ENCODE measurements at regions not wholly inside any gene's neighbourhood (a gene's known extent, or its start where the extent isn't known, plus 50 kb on each side); places are given as distances from the start of the nearest gene placed in this dataset.

DNA sequence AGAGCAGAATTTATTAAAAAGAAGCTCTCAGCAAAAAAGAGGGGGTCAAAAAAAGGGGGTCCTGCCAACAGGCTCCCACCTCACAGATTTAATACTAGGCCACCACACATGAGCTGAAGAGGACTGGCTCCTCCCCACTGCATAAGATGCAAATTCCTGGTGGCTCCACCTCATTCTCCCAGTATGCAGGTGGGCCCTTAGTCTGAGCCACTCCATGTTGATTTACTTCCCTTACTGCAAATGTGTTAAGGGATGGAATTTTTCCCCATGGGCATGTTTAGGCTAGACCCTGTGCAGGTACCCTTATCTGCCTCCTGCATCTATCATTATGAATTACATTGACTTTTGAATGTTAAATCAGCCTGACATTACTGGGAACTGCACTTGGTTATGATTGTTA, 82.9 kb downstream of the ISOC1 start:
- DNase-seq (ENCODE audit: low read depth in 2 of 2): no peak
- no peak overlapping the region for H3K4me3 ChIP-seq (replicated peaks in 1 of 2; ENCODE audit: low read depth in 2 of 2, low read length in 2 of 2)
- TF ChIP-seq, protein P1, sequence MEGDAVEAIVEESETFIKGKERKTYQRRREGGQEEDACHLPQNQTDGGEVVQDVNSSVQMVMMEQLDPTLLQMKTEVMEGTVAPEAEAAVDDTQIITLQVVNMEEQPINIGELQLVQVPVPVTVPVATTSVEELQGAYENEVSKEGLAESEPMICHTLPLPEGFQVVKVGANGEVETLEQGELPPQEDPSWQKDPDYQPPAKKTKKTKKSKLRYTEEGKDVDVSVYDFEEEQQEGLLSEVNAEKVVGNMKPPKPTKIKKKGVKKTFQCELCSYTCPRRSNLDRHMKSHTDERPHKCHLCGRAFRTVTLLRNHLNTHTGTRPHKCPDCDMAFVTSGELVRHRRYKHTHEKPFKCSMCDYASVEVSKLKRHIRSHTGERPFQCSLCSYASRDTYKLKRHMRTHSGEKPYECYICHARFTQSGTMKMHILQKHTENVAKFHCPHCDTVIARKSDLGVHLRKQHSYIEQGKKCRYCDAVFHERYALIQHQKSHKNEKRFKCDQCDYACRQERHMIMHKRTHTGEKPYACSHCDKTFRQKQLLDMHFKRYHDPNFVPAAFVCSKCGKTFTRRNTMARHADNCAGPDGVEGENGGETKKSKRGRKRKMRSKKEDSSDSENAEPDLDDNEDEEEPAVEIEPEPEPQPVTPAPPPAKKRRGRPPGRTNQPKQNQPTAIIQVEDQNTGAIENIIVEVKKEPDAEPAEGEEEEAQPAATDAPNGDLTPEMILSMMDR (IDR thresholded peaks at IDR 0.05; ENCODE audit: low read depth, low read length): no peak

DNA sequence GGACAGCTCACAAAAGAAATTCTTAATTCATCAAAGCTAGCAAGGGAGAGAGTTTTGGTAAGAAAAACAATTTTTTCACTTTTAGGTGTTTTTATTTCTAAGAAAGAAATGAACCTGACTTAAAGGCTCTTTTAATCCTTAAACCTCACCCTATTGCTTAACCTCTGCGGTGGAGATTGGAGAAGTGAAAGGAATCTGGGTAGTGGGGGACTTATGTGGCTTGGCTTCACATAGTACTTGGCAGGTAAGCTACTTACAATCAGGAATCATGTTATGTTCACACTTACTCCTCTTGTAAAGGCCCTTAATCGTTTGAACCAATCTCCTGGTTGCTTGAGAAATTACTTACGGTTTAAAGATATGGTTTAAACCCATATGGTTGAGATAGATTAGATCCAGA, 104.8 kb downstream of the ISOC1 start:
- TF ChIP-seq, protein P1 (IDR thresholded peaks at IDR 0.05; ENCODE audit: low read depth, low read length): no peak
- no peak overlapping the region for H3K4me3 ChIP-seq (replicated peaks in 1 of 2; ENCODE audit: low read depth in 2 of 2, low read length in 2 of 2)
- no peak for DNase-seq (ENCODE audit: low read depth in 2 of 2)

DNA sequence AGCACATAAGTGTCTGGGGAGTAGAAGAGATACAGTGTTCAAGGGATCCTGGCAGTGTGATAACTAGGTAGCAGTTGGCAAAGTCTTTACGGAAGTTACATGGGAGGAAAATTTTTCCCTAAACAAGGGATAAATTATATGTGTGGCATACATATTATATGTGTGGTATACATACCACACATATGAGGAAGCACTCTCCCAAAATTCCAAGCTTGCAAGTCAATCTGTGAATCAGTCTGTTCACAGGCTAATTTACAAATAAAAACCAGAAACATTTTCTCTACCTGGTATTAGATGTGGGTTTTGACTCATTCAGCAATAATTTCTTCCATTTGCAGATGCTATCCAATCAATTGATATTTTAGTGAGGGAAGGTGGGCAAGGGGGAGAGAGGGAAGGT, 110.0 kb downstream of the ISOC1 start:
- H3K4me3 ChIP-seq (replicated peaks in 1 of 2; ENCODE audit: low read depth in 2 of 2, low read length in 2 of 2): no peak overlapping the region
- DNase-seq (ENCODE audit: low read depth in 2 of 2): peak in 1 of 2 donors; percentile 5
- TF ChIP-seq, protein P1 (IDR thresholded peaks at IDR 0.05; ENCODE audit: low read depth, low read length): no peak

DNA sequence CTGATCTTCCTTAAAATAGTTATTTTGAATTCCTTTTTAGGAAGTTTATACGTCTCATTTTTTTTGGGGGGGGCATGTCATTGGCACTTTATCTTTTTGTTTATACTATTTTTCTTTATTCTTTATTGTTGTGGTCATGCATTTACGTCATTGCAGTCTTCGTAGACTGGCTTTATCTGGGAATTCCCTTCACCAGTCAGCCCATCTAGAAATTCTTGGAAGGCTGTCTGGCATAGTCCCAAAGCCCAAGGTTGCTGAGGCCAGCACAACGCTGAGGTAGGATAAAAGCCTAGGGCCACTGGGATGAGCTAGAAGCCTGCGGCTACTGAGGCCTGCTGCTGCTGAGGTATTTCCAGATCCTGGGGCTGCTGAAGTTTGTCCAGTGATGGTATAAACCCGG, 121.5 kb downstream of the ISOC1 start:
- TF ChIP-seq, protein P1 (IDR thresholded peaks at IDR 0.05; ENCODE audit: low read depth, low read length): no peak
- peak in 1 of 2 donors; percentile 25 for DNase-seq (ENCODE audit: low read depth in 2 of 2)
- H3K4me3 ChIP-seq (replicated peaks in 1 of 2; ENCODE audit: low read depth in 2 of 2, low read length in 2 of 2): no peak overlapping the region

DNA sequence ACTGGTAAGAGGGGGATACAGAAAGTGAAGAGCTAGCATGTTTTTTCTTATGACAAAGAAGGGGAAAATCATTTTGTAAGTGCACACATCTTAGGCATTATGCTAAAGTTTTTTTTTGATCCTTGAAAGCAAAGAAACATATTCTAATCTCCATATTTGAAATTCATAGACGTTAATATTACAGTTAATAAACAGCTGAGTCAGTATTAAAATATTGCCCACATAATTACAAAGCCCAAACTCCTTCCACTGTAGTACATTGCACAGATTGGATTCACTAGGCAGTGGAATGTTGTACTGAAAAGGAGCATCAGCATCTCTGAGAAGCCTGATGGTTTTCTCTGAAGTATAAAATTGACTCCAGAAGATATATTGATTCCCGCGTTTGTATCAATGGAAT, 122.6 kb downstream of the ISOC1 start:
- TF ChIP-seq, protein P1 (IDR thresholded peaks at IDR 0.05; ENCODE audit: low read depth, low read length): no peak
- no peak for DNase-seq (ENCODE audit: low read depth in 2 of 2)
- no peak overlapping the region for H3K4me3 ChIP-seq (replicated peaks in 1 of 2; ENCODE audit: low read depth in 2 of 2, low read length in 2 of 2)

DNA sequence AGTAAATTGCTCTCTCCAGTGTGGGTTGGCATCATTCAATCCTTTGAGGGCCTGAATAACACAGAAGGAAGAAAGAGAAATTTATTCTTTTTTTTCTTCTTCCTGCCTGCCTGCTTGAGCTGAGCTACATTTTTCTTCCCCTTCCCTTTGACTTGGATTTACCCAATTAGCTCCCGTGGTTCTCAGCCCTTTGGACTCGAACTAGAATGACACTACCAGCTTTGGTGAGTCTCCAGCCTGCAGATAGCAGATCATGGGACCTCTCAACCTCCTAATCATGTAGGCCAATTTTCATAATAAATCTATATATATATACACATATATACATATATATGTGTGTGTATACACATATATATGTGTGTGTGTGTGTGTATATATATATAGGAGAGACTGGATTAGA, 128.6 kb downstream of the ISOC1 start:
- DNase-seq (ENCODE audit: low read depth in 2 of 2): no peak
- TF ChIP-seq, protein P1 (IDR thresholded peaks at IDR 0.05; ENCODE audit: low read depth, low read length): no peak
- no peak overlapping the region for H3K4me3 ChIP-seq (replicated peaks in 1 of 2; ENCODE audit: low read depth in 2 of 2, low read length in 2 of 2)

DNA sequence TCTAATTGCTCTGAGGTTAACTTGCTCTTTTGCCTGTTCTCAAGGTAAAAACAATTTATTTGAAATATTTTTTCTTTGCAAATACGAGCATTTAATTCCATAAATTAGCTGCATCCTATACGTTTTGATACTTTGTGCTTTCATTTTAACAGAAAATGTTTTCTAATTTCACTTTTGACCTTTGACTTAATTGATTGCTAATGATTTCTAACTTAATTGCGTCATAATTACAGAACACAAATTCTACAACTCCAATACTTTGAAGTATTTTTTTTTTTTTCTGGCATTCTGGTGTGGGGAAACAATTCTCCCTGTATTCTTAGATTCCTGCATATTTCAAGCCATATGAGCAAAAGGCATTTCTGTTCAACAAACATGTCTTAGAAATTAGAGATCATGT, 134.0 kb downstream of the ISOC1 start:
- TF ChIP-seq, protein P1 (IDR thresholded peaks at IDR 0.05; ENCODE audit: low read depth, low read length): no peak
- no peak for DNase-seq (ENCODE audit: low read depth in 2 of 2)
- no peak overlapping the region for H3K4me3 ChIP-seq (replicated peaks in 1 of 2; ENCODE audit: low read depth in 2 of 2, low read length in 2 of 2)
